CD14-positive monocyte (primary cell): ENCODE measurements at regions not wholly inside any gene's neighbourhood (a gene's known extent, or its start where the extent isn't known, plus 50 kb on each side); places are given as distances from the start of the nearest gene placed in this dataset.

ENCODE experiments used
- DNase-seq, 3 donors: peaks; one replicate each; pipeline ENCODE4 v3.0.0-alpha.2; 2011 to 2022
- H2AFZ ChIP-seq: 2 replicates; pipeline ENCODE4 v1.6.0; 2012; ENCODE audit warnings: mild to moderate bottlenecking, low read depth, low read length, inconsistent platforms; ENCODE audit not compliant: insufficient read depth, poor library complexity, severe bottlenecking
- H3K27ac ChIP-seq, 2 donors: 1 replicate in 1 of 2; 2 replicates in 1 of 2; pipeline ENCODE4 v1.5.1; 2012 to 2013; ENCODE audit warnings: low read length in 2 of 2, control low read depth in 1 of 2, inconsistent platforms in 1 of 2, low read depth in 1 of 2, mild to moderate bottlenecking in 1 of 2
- H3K27me3 ChIP-seq, 2 donors: one replicate each; pipeline versions ENCODE4 v1.6.0 to v1.6.1; 2011 to 2013; ENCODE audit warnings: low read length in 2 of 2; ENCODE audit not compliant: control insufficient read depth in 2 of 2, insufficient read depth in 2 of 2
- H3K36me3 ChIP-seq, 2 donors: replicated peaks in 1 of 2; 1 replicate in 1 of 2; 2 replicates in 1 of 2; pipeline versions ENCODE4 v1.5.1 to v1.6.1; 2012 to 2013; ENCODE audit warnings: low read length in 2 of 2, control low read depth in 1 of 2, inconsistent platforms in 1 of 2, mild to moderate bottlenecking in 1 of 2; ENCODE audit not compliant: insufficient read depth in 2 of 2, control insufficient read depth in 1 of 2
- H3K4me1 ChIP-seq, 2 donors: 1 replicate in 1 of 2; 2 replicates in 1 of 2; pipeline versions ENCODE4 v1.5.1 to v1.6.1; 2012 to 2013; ENCODE audit warnings: low read length in 2 of 2, control low read depth in 1 of 2, inconsistent platforms in 1 of 2, mild to moderate bottlenecking in 1 of 2, moderate library complexity in 1 of 2; ENCODE audit not compliant: insufficient read depth in 2 of 2, control insufficient read depth in 1 of 2
- H3K4me2 ChIP-seq: replicated peaks from 2 replicates; pipeline ENCODE3; 2012; ENCODE audit warnings: low read length, moderate library complexity, mild to moderate bottlenecking; ENCODE audit not compliant: poor library complexity, severe bottlenecking; ENCODE audit errors: extremely low read depth
- H3K4me3 ChIP-seq, 3 experiments: fragments of 200-600 bp in 1 of 3; sonication (generic) in 1 of 3; replicated peaks in 1 of 3; 1 replicate in 2 of 3; 2 replicates in 1 of 3; pipeline ENCODE4 v1.5.1; 2011 to 2013; ENCODE audit warnings: low read length in 3 of 3, mild to moderate bottlenecking in 3 of 3, control low read depth in 2 of 3, low read depth in 2 of 3, inconsistent platforms in 1 of 3, moderate library complexity in 1 of 3
- H3K79me2 ChIP-seq: 2 replicates; pipeline ENCODE4 v1.6.0; 2012; ENCODE audit warnings: mild to moderate bottlenecking, control low read depth, inconsistent platforms, low read length, moderate library complexity; ENCODE audit not compliant: insufficient read depth
- H3K9ac ChIP-seq: 2 replicates; pipeline ENCODE4 v1.6.0; 2017; ENCODE audit warnings: low read length, mild to moderate bottlenecking; ENCODE audit not compliant: insufficient read depth, poor library complexity, severe bottlenecking
- H3K9me3 ChIP-seq, 2 donors: replicated peaks in 1 of 2; 1 replicate in 1 of 2; 2 replicates in 1 of 2; pipeline versions ENCODE4 v1.5.1 to v1.6.1; 2012 to 2013; ENCODE audit warnings: low read length in 2 of 2, control low read depth in 1 of 2; ENCODE audit not compliant: control insufficient read depth in 1 of 2, insufficient read depth in 1 of 2
- H4K20me1 ChIP-seq: 2 replicates; pipeline ENCODE4 v1.6.0; 2012; ENCODE audit warnings: mild to moderate bottlenecking, low read length, control low read depth, moderate library complexity; ENCODE audit not compliant: insufficient read depth
- H3K27ac Mint-ChIP-seq, 7 donors: one replicate each; pipeline ENCODE4 v1.8.0; 2020; ENCODE audit warnings: mild to moderate bottlenecking in 7 of 7, mixed read lengths in 7 of 7, moderate library complexity in 6 of 7, inconsistent platforms in 2 of 7
- H3K27me3 Mint-ChIP-seq, 3 donors: one replicate each; pipeline ENCODE4 v1.8.0; 2021 to 2022; ENCODE audit warnings: low read depth in 3 of 3, mild to moderate bottlenecking in 3 of 3, mixed read lengths in 3 of 3, moderate library complexity in 3 of 3, inconsistent platforms in 1 of 3
- H3K36me3 Mint-ChIP-seq, 2 donors: one replicate each; pipeline ENCODE4 v1.8.0; 2020; ENCODE audit warnings: mixed read lengths in 2 of 2, inconsistent platforms in 1 of 2, mild to moderate bottlenecking in 1 of 2
- H3K4me1 Mint-ChIP-seq: one replicate; pipeline ENCODE4 v1.8.0; 2020; ENCODE audit warnings: mild to moderate bottlenecking, mixed read lengths
- H3K4me3 Mint-ChIP-seq, 2 donors: one replicate each; pipeline ENCODE4 v1.8.0; 2020; ENCODE audit warnings: mild to moderate bottlenecking in 2 of 2, mixed read lengths in 2 of 2, moderate library complexity in 1 of 2
- H3K9me3 Mint-ChIP-seq, 7 donors: one replicate each; pipeline ENCODE4 v1.8.0; 2020 to 2022; ENCODE audit warnings: mixed read lengths in 7 of 7, mild to moderate bottlenecking in 6 of 7, moderate library complexity in 6 of 7, inconsistent platforms in 2 of 7
- WGBS: methylation state at CpG from one replicate; pipeline ENCODE4 v1.1.5; 2013; ENCODE audit warnings: missing lambda C conversion rate; ENCODE audit not compliant: insufficient coverage; 5-methylcytosine and 5-hydroxymethylcytosine counted together
- intact Hi-C, 2 donors: fragments of 100-400 bp; cut with micrococcal nuclease; formaldehyde crosslinking; loops; one replicate each; pipeline versions ENCODE4 v1.15.0 to v1.15.1; 2023
- TF ChIP-seq, protein P1 (sequence below): fragments of 200-600 bp; IDR thresholded peaks from one replicate; pipeline ENCODE4 v1.8.0; 2022; ENCODE audit warnings: antibody characterized with exemption, mild to moderate bottlenecking

DNA sequence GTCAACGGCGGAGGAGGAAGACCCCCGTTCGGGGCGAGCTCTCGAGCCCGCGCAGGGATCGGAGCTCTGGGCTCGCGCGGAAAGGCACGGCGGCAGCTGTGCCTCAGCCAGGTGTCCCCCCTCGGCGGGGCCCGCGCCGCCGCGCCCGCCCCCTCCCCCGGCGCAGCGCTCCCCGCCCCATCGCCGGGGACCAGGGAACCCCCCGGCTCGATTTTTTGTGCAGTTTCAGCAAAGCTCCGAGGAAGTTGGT lies 110.0 kb downstream of the KCNRG start:
- peaks cover 17 to 26% (median 26%) of the 10 kb centered on the region in 3 donors for H3K27me3 Mint-ChIP-seq
- TF ChIP-seq, protein P1, sequence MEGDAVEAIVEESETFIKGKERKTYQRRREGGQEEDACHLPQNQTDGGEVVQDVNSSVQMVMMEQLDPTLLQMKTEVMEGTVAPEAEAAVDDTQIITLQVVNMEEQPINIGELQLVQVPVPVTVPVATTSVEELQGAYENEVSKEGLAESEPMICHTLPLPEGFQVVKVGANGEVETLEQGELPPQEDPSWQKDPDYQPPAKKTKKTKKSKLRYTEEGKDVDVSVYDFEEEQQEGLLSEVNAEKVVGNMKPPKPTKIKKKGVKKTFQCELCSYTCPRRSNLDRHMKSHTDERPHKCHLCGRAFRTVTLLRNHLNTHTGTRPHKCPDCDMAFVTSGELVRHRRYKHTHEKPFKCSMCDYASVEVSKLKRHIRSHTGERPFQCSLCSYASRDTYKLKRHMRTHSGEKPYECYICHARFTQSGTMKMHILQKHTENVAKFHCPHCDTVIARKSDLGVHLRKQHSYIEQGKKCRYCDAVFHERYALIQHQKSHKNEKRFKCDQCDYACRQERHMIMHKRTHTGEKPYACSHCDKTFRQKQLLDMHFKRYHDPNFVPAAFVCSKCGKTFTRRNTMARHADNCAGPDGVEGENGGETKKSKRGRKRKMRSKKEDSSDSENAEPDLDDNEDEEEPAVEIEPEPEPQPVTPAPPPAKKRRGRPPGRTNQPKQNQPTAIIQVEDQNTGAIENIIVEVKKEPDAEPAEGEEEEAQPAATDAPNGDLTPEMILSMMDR = no peak
- intact Hi-C loops = loop anchor here (5.0 to 10.0 kb wide), 5 partner anchors 82 to 510 kb away; partner anchors contain the start of gene TRIM13 (in 2 of the 2)
- H3K9me3 ChIP-seq = no peaks in the 10 kb centered on the region
- peaks cover 7 to 17% of the 10 kb centered on the region in 2 donors for H3K36me3 ChIP-seq
- peaks cover 0 to 6% (median 2%) of the 10 kb centered on the region in 7 donors for H3K9me3 Mint-ChIP-seq
- no peak for DNase-seq
- peaks cover 59% of the 10 kb centered on the region for H3K79me2 ChIP-seq
- peak overlapping the region; percentile 84 for H3K4me2 ChIP-seq
- H3K4me3 Mint-ChIP-seq = peak overlapping the region; percentile 78 to 81
- peak overlapping the region; percentile 85 to 100 (median 97) for H3K4me3 ChIP-seq
- peaks cover 0 to 25% of the 10 kb centered on the region in 2 donors for H3K27me3 ChIP-seq
- H3K4me1 Mint-ChIP-seq = peaks cover 65% of the 10 kb centered on the region
- H3K4me1 ChIP-seq = peaks cover 65 to 72% of the 10 kb centered on the region in 2 donors
- H3K27ac Mint-ChIP-seq = peak overlapping the region; percentile 89 to 95 (median 94)
- peak overlapping the region; percentile 12 for H2AFZ ChIP-seq
- peak overlapping the region; percentile 100 for H3K9ac ChIP-seq
- H4K20me1 ChIP-seq = peaks cover 34% of the 10 kb centered on the region
- H3K36me3 Mint-ChIP-seq = peaks cover 20 to 23% of the 10 kb centered on the region in 2 donors
- H3K27ac ChIP-seq = peak overlapping the region; percentile 99 to 100
- 0% methylated on average over 29 of the region's 31 CpGs for WGBS

DNA sequence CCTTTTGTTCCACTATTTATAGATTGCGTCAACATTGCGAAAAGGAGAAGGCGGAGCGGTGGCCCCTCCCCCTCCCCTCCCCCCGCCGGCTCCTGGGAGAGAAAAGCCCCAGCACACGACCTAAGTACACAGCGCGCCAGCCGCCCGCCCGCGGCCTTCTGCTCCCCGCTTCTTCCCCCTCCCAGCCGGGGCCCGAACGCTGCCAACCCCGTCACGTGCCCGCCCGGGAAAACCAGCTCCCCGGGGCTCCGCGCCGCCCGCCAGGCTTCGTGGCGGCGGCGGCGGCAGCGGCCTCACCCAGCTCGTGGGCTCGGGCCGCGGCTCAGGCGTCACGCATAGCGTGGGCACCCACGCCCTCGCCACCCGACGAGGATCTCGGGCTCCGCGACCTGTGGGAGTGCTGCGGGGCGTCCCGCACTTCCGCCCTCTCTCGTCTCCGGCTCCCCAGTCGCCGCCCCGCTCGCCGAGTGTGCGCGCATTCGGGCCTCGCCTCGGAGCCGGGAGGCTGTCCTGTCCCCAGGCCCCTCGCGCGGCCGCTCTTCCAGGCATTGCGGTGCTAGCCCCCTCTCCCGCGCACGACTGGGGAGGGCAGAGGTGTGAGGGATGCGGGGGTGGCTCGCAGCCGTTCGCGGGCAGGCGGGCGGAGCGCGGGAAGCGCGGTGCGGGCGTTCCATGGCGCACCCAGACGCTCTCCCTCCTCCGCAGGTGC lies 110.5 kb downstream of the KCNRG start:
- H3K9me3 Mint-ChIP-seq = peaks cover 0 to 6% (median 3%) of the 10 kb centered on the region in 7 donors
- H3K27ac Mint-ChIP-seq = peak overlapping the region; percentile 95 to 98 (median 98)
- intact Hi-C loops = loop anchor here (5.0 to 10.0 kb wide), 5 partner anchors 82 to 509 kb away; partner anchors contain the start of gene TRIM13 (in 2 of the 2)
- H3K4me1 Mint-ChIP-seq = peaks cover 65% of the 10 kb centered on the region
- H3K4me3 ChIP-seq = peak overlapping the region; percentile 49 to 97 (median 85)
- peak overlapping the region; percentile 87 to 94 for H3K4me3 Mint-ChIP-seq
- TF ChIP-seq, protein P1 = no peak
- H3K36me3 ChIP-seq = peaks cover 3 to 12% of the 10 kb centered on the region in 2 donors
- H3K9me3 ChIP-seq = no peaks in the 10 kb centered on the region
- peaks cover 21 to 31% (median 30%) of the 10 kb centered on the region in 3 donors for H3K27me3 Mint-ChIP-seq
- peaks cover 54% of the 10 kb centered on the region for H3K79me2 ChIP-seq
- H3K27me3 ChIP-seq = peaks cover 0 to 29% of the 10 kb centered on the region in 2 donors
- H3K4me2 ChIP-seq = peak overlapping the region; percentile 84
- peak; percentile 97 to 98 (median 97) for DNase-seq
- H2AFZ ChIP-seq = peak overlapping the region; percentile 81
- H3K9ac ChIP-seq = peak overlapping the region; percentile 100
- H3K36me3 Mint-ChIP-seq = peaks cover 19 to 22% of the 10 kb centered on the region in 2 donors
- H4K20me1 ChIP-seq = peaks cover 29% of the 10 kb centered on the region
- under 1% methylated on average over 74 of the region's 87 CpGs for WGBS
- H3K27ac ChIP-seq = peak overlapping the region; percentile 76 to 99
- peaks cover 64 to 72% of the 10 kb centered on the region in 2 donors for H3K4me1 ChIP-seq
